Hematopoietic multipotent progenitor cell (in vitro differentiated cells): ENCODE measurements at regions not wholly inside any gene's neighbourhood (a gene's known extent, or its start where the extent isn't known, plus 50 kb on each side); places are given as distances from the start of the nearest gene placed in this dataset.

ENCODE experiments used
- DNase-seq, 3 donors: peaks; one replicate each; pipeline ENCODE4 v3.0.0-alpha.2; 2011 to 2015; ENCODE audit warnings: low read depth in 2 of 3, low spot score in 2 of 3

- DNase-seq, result no peak
Measured at GRCh38 chr5:52392321-52392720, 395.4 kb upstream of the ITGA1 start.

DNA sequence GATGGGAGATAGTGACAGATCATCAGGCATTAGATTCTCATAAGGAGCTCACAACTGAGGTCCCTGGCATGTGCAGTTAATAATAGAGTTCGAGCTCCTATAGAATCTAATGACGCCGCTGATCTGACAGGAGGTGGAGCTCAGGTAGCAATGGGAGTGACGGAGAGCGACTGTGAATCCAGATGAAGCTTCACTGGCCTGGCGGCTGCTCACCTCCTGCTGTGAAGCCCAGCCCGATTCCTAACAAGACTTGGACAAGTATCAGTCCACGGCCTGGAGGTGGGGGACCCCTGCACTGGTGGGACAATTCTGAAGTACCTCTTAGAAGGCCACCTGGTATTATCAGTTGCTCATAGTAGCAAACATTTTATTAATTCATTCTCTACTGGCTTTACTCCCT lies 377.9 kb upstream of the ITGA1 start:
- no peak for DNase-seq

GRCh38 chr5:52419357-52419756 lies 368.4 kb upstream of the ITGA1 start:
- no peak for DNase-seq

- no peak for DNase-seq
Measured at GRCh38 chr5:52427615-52428014, 360.1 kb upstream of the ITGA1 start.

DNA sequence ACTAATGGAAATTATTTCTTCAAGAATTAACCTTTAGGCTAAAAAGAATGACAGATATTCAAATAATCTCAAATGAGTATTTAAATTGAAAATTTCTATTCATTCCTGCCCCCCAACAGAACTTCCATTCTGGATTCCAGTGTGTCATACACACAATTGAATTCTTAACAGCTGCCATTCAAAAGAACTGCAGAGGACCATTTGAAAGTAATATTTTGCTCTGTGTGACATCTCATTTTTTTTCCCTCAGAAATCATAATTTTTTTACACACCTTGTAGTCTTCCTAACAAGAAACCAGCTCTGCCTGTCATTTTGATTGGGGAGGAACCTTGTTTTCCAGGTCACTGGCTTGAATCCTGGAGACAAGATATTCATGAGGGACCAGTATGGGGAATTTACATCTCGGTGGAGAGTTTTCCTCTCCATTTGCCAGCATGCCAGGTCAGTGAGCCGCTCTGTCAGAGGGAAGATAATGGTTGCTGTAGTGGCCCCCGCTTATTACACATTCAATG lies 358.7 kb upstream of the ITGA1 start:
- no peak for DNase-seq

DNA sequence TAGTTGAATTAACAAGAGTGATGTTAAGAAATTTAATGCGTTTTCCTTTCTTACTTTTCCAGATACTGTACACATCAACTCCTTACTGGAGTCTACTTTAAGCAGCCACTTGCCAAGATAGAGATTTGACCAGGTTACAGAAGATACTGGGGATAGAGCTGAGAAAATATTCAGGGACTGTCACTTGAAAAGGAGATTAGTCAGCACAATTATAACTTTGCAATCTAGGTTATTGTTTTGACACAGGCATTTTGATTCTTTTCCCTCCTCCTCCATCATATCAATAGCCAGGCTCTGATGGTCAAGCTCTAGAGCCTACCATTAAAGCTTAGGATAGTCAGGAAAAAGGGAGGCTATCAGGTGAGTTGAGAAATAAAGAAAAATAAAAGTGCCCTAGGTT lies 345.9 kb upstream of the ITGA1 start:
- DNase-seq, result no peak

DNA sequence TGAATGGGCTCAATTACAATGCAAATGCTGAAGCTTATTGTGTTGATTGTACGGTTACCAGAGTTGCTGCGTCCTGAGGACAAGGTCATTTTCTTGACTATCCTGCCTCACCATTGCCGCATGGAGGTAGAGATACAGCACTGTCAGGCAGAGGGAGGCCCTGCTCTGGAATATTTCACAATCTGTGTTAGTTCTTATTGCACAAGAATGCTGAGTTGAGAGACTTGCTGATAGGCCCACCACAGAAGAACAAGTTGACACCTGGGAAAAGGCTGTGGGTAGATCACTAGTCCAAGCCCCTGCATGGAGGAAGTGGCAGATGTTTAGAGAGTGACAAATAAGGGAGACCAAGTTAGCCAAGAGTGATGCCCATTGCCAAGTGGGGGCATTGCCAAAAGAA lies 344.5 kb upstream of the ITGA1 start:
- no peak for DNase-seq

- no peak for DNase-seq
Measured at GRCh38 chr5:52448111-52448510, 339.6 kb upstream of the ITGA1 start.

- no peak for DNase-seq
Measured at GRCh38 chr5:52449516-52449915, 338.2 kb upstream of the ITGA1 start.

GRCh38 chr5:52452098-52452497 lies 335.6 kb upstream of the ITGA1 start:
- DNase-seq, result no peak

GRCh38 chr5:52453176-52453575 lies 334.5 kb upstream of the ITGA1 start:
- no peak for DNase-seq

DNA sequence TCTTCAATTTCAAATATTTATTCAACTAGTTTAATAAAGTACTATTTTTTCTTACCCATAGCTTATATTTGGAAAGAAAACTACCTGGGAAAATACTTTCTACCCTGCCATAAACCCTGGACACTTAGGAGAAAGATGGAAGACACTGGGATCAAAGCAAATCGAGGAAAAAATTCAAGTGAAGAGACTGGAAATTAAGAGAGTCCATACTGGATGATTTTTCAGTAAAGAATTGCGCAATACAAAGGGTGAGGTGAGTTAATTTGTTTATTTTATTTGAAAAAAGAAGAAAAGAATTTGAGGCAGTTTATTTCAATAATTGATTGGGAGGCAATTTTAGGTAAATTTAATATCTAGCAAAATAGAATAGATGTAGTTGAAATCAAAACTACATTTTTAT lies 331.8 kb upstream of the ITGA1 start:
- DNase-seq, result no peak

DNA sequence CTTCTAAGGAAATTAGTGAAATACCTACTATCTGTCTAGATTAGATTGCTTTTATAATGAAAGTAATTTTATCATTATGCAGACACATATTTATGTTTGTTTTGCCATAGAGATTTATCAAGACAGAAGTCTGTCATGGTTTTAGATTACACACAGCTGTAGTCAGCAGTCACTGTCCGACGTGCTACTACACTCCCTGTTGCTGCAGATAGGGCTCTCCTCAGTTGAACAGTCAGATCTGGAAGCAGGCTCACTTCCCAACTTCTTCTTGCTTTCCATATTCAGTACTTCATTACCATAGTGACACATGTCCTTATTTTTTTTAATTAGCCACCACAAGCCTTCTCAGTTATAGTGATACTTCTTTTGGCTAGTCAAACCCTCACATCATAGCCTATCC lies 329.9 kb upstream of the ITGA1 start:
- no peak for DNase-seq

DNA sequence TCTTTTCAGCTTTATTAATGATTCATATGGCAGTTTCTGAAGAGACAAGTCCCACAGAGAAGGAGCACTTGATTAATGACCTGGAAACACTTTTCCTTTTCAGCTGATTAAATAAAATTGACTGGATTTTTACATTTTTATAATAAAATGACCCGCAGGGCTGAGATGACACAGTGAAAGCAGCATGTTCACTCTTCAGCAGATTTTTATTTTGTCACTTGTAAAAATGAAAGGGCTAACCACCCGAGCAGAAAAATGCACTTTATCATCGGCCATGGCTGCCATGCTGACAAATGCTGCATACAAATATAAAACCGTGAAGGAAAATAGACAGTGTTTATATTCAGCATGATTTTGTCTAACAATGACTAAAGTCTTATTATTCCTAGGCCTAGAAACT lies 321.6 kb upstream of the ITGA1 start:
- DNase-seq, result no peak

- DNase-seq, result no peak
Measured at GRCh38 chr5:52466749-52467520, 320.8 kb upstream of the ITGA1 start.

DNA sequence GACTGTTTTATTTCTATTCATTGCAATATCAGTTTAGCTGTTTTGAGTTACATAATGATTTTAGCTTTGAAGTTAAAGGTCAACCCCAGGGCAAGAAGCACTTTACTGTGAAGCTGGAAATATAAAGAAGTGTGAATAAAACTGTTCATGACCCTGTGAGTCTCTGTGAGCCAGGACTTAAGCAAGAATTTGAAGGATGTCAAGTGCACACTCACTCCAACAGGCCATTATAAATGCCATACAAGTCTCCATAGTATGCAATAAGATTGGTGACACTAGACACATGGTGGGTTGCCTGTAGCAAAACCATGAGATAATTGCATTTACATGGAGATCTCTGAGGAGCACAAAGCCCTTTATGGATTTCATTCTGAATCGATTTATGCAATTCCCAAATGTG lies 318.7 kb upstream of the ITGA1 start:
- DNase-seq, result no peak

DNA sequence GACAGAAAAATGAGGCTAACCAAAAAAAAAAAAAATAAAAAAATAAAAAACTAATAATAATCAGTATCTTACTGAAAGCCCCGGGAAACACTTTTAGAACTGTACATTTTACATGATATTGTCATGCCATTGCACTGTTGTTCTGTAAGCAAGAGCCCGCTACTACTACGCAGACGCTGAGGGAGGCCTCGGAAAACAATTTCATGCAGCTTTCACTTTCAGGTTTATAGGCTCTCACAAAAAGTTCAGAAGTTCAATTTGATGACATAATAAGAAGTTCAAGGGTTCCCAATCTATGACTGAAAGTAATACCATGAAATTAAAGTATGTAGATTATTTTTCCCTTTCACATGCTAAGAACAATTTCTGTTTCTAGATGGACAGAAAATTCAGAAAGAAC lies 318.3 kb upstream of the ITGA1 start:
- peak in 1 of 3 donors; percentile 25 for DNase-seq

DNA sequence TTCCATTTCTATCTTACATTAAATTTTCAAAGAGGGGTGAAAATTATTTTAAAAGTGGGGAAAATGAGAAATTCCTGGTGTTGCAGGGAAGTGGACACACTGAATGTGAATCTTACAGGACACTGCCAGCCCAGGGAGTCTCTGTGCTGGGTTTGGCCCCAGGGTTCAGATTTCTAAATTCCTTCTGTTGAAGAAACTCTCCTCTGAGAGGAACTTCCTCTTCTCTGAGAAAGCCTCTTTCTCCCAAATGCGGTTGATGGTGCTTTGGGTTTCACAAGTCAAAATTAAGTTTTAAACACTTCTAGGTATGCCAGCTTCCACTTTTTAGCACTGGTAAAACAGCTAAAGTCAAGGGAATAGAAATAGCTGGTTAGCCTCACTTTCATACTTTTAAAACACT lies 317.9 kb upstream of the ITGA1 start:
- DNase-seq, result peak in 1 of 3 donors; percentile 30

- DNase-seq, result no peak
Measured at GRCh38 chr5:52476346-52476745, 311.4 kb upstream of the ITGA1 start.

DNA sequence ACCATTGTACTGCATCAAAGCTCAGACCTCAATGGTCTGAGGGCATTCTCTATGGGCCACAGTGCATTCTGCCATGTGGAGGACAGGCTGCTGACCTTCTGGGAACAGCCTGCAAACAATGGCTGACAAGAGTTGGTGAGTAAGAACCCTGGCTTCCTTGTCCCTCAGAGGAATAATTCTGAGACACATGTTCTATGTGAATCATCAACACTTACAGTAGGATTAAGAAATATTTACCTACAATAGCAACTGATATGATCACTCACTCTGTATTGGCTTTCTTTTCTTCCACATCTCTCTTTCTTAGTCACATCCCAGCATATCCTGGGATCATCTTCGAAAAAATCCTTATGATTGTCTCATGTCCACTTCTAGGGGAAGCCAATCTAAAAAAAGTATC lies 306.5 kb upstream of the ITGA1 start:
- DNase-seq, result no peak

DNA sequence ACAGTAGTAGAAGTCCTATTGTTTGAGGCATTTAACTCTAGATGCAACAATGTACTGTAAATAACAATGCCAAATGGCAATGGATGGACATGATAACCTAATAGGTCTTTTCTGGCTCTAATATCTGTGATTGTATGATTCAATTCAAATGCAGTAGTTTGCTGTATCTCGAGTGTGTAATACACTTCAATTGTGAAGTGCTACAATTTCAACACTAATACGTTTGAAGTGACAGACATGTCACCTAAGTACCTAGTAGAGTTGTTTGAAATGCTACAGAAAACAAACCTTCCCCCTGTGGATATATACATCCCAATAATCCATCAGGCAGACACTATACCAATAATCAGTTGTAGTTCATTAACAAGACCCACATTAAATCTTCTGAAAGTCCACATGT lies 305.9 kb upstream of the ITGA1 start:
- DNase-seq, result no peak

DNA sequence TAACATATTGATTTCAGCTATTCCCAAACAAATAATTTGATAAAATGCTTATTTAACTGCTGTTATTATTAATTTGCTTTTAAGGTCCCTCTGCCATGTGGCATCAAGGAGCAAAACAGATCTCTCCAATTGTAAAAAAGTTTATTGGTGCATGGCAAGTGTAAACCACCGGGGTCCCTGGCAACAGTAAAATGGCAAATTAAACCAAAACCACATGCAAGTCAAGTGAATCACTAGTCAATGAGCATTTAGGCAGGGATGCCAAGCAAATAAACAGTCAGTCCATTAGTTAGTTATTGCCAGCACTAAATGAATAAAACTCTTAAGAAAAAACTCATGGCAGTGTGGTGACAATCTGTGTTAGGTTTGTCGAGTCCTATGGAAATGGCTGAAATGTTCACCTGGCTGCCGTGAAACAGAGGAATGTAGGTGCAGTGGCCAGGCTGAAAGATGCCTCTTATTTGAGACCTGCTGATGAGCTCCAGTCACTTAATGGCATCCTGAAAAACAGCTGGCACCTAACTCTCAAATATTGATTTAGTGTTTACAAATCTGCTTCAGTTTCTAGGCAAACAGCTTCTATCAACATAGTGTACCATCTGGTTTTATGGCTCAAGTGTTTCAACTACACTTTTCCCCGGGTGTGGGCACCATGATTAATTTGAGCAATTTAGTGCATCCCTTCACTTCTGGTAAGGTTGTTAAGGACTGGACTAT lies 296.5 kb upstream of the ITGA1 start:
- DNase-seq, result no peak
